SJSA1 (cell line): ENCODE measurements at regions not wholly inside any gene's neighbourhood (a gene's known extent, or its start where the extent isn't known, plus 50 kb on each side); places are given as distances from the start of the nearest gene placed in this dataset.
A peak's percentile ranks its signal among the peaks of the same experiment; 100 is the strongest.

Source experiments
- DNase-seq, 2 experiments: peaks; one replicate each; pipeline ENCODE4 v3.0.0-alpha.2; 2015 to 2020; ENCODE audit warnings: low spot score in 2 of 2, low read depth in 1 of 2
- H3K27ac ChIP-seq: fragments of 250-450 bp; sonication (Bioruptor Pico); 2 replicates; pipeline ENCODE4 v1.5.1; 2020; ENCODE audit warnings: mild to moderate bottlenecking, moderate library complexity
- H3K27me3 ChIP-seq: fragments of 250-450 bp; sonication (Bioruptor Pico); replicated peaks from 2 replicates; pipeline ENCODE4 v1.5.1; 2020; ENCODE audit warnings: mild to moderate bottlenecking, moderate library complexity
- H3K36me3 ChIP-seq: fragments of 250-450 bp; sonication (Bioruptor Pico); 2 replicates; pipeline ENCODE4 v1.5.1; 2020; ENCODE audit warnings: mild to moderate bottlenecking
- H3K4me1 ChIP-seq: fragments of 250-450 bp; sonication (Bioruptor Pico); replicated peaks from 2 replicates; pipeline ENCODE4 v1.6.1; 2021; ENCODE audit warnings: mild to moderate bottlenecking
- H3K4me3 ChIP-seq: fragments of 250-450 bp; sonication (Bioruptor Pico); 2 replicates; pipeline ENCODE4 v1.5.1; 2020; ENCODE audit warnings: mild to moderate bottlenecking
- H3K9me3 ChIP-seq: fragments of 250-450 bp; sonication (Bioruptor Pico); replicated peaks from 2 replicates; pipeline ENCODE4 v1.5.1; 2020; ENCODE audit warnings: mild to moderate bottlenecking

GRCh38 chr20:50427719-50428083 lies 82.5 kb upstream of the PTPN1 start:
- H3K27me3 ChIP-seq, result no peaks in the 10 kb centered on the region

GRCh38 chr20:50428097-50428828 lies 81.9 kb upstream of the PTPN1 start:
- H3K9me3 ChIP-seq, result no peaks in the 10 kb centered on the region
- H3K4me3 ChIP-seq, result no peak overlapping the region
- no peak for DNase-seq
- H3K27ac ChIP-seq, result no peak overlapping the region
- H3K27me3 ChIP-seq, result no peaks in the 10 kb centered on the region
- no peaks in the 10 kb centered on the region for H3K36me3 ChIP-seq
- peaks cover 6% of the 10 kb centered on the region for H3K4me1 ChIP-seq

More at GRCh38 chr20:50427719-50428083, 82.5 kb upstream of the PTPN1 start:
- no peaks in the 10 kb centered on the region for H3K36me3 ChIP-seq
- no peak overlapping the region for H3K27ac ChIP-seq
- H3K4me1 ChIP-seq, result peaks cover 10% of the 10 kb centered on the region
- H3K4me3 ChIP-seq, result no peak overlapping the region
- H3K9me3 ChIP-seq, result no peaks in the 10 kb centered on the region
- DNase-seq, result no peak

- Histone ChIP-seq H3K4me3 (no peak overlapping the region), H3K9me3 (no peaks in the 10 kb centered on the region), H3K27ac (no peak overlapping the region), H3K36me3 (no peaks in the 10 kb centered on the region), H3K27me3 (no peaks in the 10 kb centered on the region), H3K4me1 (peaks cover under 1% of the 10 kb centered on the region; the same call in 1 of the 2 replicates)
- no peak for DNase-seq
Observed at GRCh38 chr20:50429412-50429811, 80.8 kb upstream of the PTPN1 start.

- Histone ChIP-seq H3K4me3 (no peak overlapping the region), H3K27me3 (no peaks in the 10 kb centered on the region), H3K4me1 (peaks cover 9% of the 10 kb centered on the region), H3K36me3 (no peaks in the 10 kb centered on the region), H3K27ac (no peak overlapping the region), H3K9me3 (no peaks in the 10 kb centered on the region)
- DNase-seq, result no peak
Observed at GRCh38 chr20:50431066-50431450, 79.1 kb upstream of the PTPN1 start.

- Histone ChIP-seq H3K4me1 (peaks cover 12% of the 10 kb centered on the region), H3K27me3 (no peaks in the 10 kb centered on the region), H3K4me3 (no peak overlapping the region), H3K27ac (no peak overlapping the region), H3K36me3 (no peaks in the 10 kb centered on the region), H3K9me3 (no peaks in the 10 kb centered on the region)
- DNase-seq, result no peak
Observed at GRCh38 chr20:50433001-50433761, 77.0 kb upstream of the PTPN1 start.

- DNase-seq, result no peak
- Histone ChIP-seq H3K27ac (no peak overlapping the region), H3K9me3 (no peaks in the 10 kb centered on the region), H3K4me3 (no peak overlapping the region), H3K4me1 (peaks cover 17% of the 10 kb centered on the region), H3K36me3 (no peaks in the 10 kb centered on the region), H3K27me3 (no peaks in the 10 kb centered on the region)
Observed at GRCh38 chr20:50434321-50434652, 75.9 kb upstream of the PTPN1 start.

GRCh38 chr20:50434653-50435396 lies 75.4 kb upstream of the PTPN1 start:
- no peak overlapping the region for H3K27ac ChIP-seq
- peaks cover 22% of the 10 kb centered on the region for H3K4me1 ChIP-seq
- H3K4me3 ChIP-seq, result no peak overlapping the region
- no peaks in the 10 kb centered on the region for H3K36me3 ChIP-seq
- no peaks in the 10 kb centered on the region for H3K27me3 ChIP-seq
- DNase-seq, result peak in 1 of 2 experiments; percentile 48
- no peaks in the 10 kb centered on the region for H3K9me3 ChIP-seq

- no peak for DNase-seq
- no peak overlapping the region for H3K27ac ChIP-seq
- H3K36me3 ChIP-seq, result no peaks in the 10 kb centered on the region
- no peaks in the 10 kb centered on the region for H3K27me3 ChIP-seq
- no peak overlapping the region for H3K4me3 ChIP-seq
- peaks cover 29% of the 10 kb centered on the region for H3K4me1 ChIP-seq
- no peaks in the 10 kb centered on the region for H3K9me3 ChIP-seq
Observed at GRCh38 chr20:50435397-50436051, 74.7 kb upstream of the PTPN1 start.

GRCh38 chr20:50436052-50436656 lies 74.0 kb upstream of the PTPN1 start:
- Histone ChIP-seq H3K4me1 (peaks cover 34% of the 10 kb centered on the region), H3K4me3 (no peak overlapping the region), H3K36me3 (no peaks in the 10 kb centered on the region), H3K9me3 (no peaks in the 10 kb centered on the region), H3K27ac (no peak overlapping the region), H3K27me3 (no peaks in the 10 kb centered on the region)
- DNase-seq, result no peak

- Histone ChIP-seq H3K36me3 (no peaks in the 10 kb centered on the region), H3K4me1 (peaks cover 39% of the 10 kb centered on the region), H3K27ac (no peak overlapping the region), H3K27me3 (no peaks in the 10 kb centered on the region), H3K9me3 (no peaks in the 10 kb centered on the region), H3K4me3 (no peak overlapping the region)
- DNase-seq, result no peak
Observed at GRCh38 chr20:50436696-50437095, 73.5 kb upstream of the PTPN1 start.

- no peaks in the 10 kb centered on the region for H3K27me3 ChIP-seq
- peaks cover 41% of the 10 kb centered on the region for H3K4me1 ChIP-seq
- H3K4me3 ChIP-seq, result no peak overlapping the region
- H3K27ac ChIP-seq, result no peak overlapping the region
- H3K36me3 ChIP-seq, result no peaks in the 10 kb centered on the region
- H3K9me3 ChIP-seq, result no peaks in the 10 kb centered on the region
- DNase-seq, result peak in 1 of 2 experiments; percentile 33
Observed at GRCh38 chr20:50438986-50439407, 71.2 kb upstream of the PTPN1 start.

- Histone ChIP-seq H3K27me3 (no peaks in the 10 kb centered on the region), H3K4me1 (peaks cover 36% of the 10 kb centered on the region), H3K36me3 (no peaks in the 10 kb centered on the region), H3K4me3 (no peak overlapping the region), H3K9me3 (no peaks in the 10 kb centered on the region), H3K27ac (no peak overlapping the region)
- DNase-seq, result no peak
Observed at GRCh38 chr20:50439539-50440453, 70.4 kb upstream of the PTPN1 start.
